Keratinocyte (primary cell): ENCODE measurements at regions not wholly inside any gene's neighbourhood (a gene's known extent, or its start where the extent isn't known, plus 50 kb on each side); places are given as distances from the start of the nearest gene placed in this dataset.

Experiments used
- DNase-seq: peaks from one replicate; pipeline ENCODE4 v3.0.0-alpha.2; 2011; ENCODE audit warnings: low read depth, missing footprints, low spot score
- FAIRE-seq: peaks from 2 replicates; lab custom pipeline; 2011; peaks lifted over from hg19 to GRCh38; lab: Jason Lieb, UNC
- H2AFZ ChIP-seq: 2 replicates; pipeline ENCODE4 v1.6.0; 2012; ENCODE audit warnings: low read length, control low read depth, inconsistent platforms; ENCODE audit not compliant: control insufficient read depth
- H3K27ac ChIP-seq: 2 replicates; pipeline ENCODE4 v1.5.1; 2011; ENCODE audit warnings: low read length; ENCODE audit not compliant: control insufficient read depth, insufficient read depth
- H3K27me3 ChIP-seq: 3 replicates; pipeline ENCODE4 v1.6.0; 2011; ENCODE audit warnings: low read length; ENCODE audit not compliant: control insufficient read depth, insufficient read depth; ENCODE audit errors: extremely low read depth
- H3K36me3 ChIP-seq, 2 experiments: 2 replicates in 1 of 2; 3 replicates in 1 of 2; pipeline ENCODE4 v1.5.1; 2011; ENCODE audit warnings: low read length in 2 of 2, mild to moderate bottlenecking in 1 of 2; ENCODE audit not compliant: control insufficient read depth in 2 of 2, insufficient read depth in 2 of 2; ENCODE audit errors: extremely low read depth in 1 of 2
- H3K4me1 ChIP-seq: 3 replicates; pipeline ENCODE4 v1.5.1; 2011; ENCODE audit warnings: low read length; ENCODE audit not compliant: control insufficient read depth, insufficient read depth; ENCODE audit errors: extremely low read depth
- H3K4me2 ChIP-seq: 3 replicates; pipeline ENCODE4 v1.6.0; 2011; ENCODE audit warnings: low read depth, low read length; ENCODE audit not compliant: control insufficient read depth, insufficient read depth; ENCODE audit errors: extremely low read depth
- H3K4me3 ChIP-seq, 3 experiments: fragments of 200-600 bp in 1 of 3; sonication (generic) in 1 of 3; 2 replicates in 2 of 3; 3 replicates in 1 of 3; pipeline ENCODE4 v1.5.1; 2011 to 2016; ENCODE audit warnings: low read length in 3 of 3, mild to moderate bottlenecking in 3 of 3, control low read depth in 2 of 3, inconsistent platforms in 1 of 3, low read depth in 1 of 3, mixed read lengths in 1 of 3, mixed run types in 1 of 3, moderate library complexity in 1 of 3; ENCODE audit not compliant: control insufficient read depth in 2 of 3, insufficient read depth in 2 of 3; ENCODE audit errors: extremely low read depth in 1 of 3
- H3K79me2 ChIP-seq: 2 replicates; pipeline ENCODE4 v1.6.0; 2012; ENCODE audit warnings: low read length; ENCODE audit not compliant: control insufficient read depth, insufficient read depth
- H3K9ac ChIP-seq: 3 replicates; pipeline ENCODE4 v1.6.0; 2011; ENCODE audit warnings: low read length; ENCODE audit not compliant: control insufficient read depth, insufficient read depth; ENCODE audit errors: extremely low read depth
- H3K9me1 ChIP-seq: 3 replicates; pipeline ENCODE4 v1.6.0; 2011; ENCODE audit warnings: low read length; ENCODE audit not compliant: control insufficient read depth, insufficient read depth; ENCODE audit errors: extremely low read depth
- H3K9me3 ChIP-seq: 2 replicates; pipeline ENCODE4 v1.5.1; 2012; ENCODE audit warnings: low read depth, low read length; ENCODE audit not compliant: control insufficient read depth
- H4K20me1 ChIP-seq: 3 replicates; pipeline ENCODE4 v1.6.0; 2011; ENCODE audit warnings: low read length; ENCODE audit not compliant: control insufficient read depth, insufficient read depth; ENCODE audit errors: extremely low read depth
- CTCF ChIP-seq, 3 experiments: IDR thresholded peaks in 1 of 3; conservative IDR thresholded peaks in 1 of 3; optimal IDR thresholded peaks in 1 of 3; 2 replicates in 2 of 3; 3 replicates in 1 of 3; pipeline versions ENCODE3 to v1.5.1; 2011; ENCODE audit warnings: low read length in 3 of 3, mild to moderate bottlenecking in 3 of 3, moderate library complexity in 2 of 3, control low read depth in 1 of 3, inconsistent platforms in 1 of 3; ENCODE audit not compliant: insufficient read depth in 2 of 3; ENCODE audit errors: extremely low read depth in 1 of 3
- EZH2 ChIP-seq: IDR thresholded peaks from one replicate; pipeline ENCODE4 v1.6.1; 2012; ENCODE audit warnings: inconsistent platforms, mild to moderate bottlenecking, low read length, moderate library complexity
- dilution Hi-C: fragments of 300-500 bp; cut with MboI; formaldehyde crosslinking; loops from one replicate; pipeline ENCODE4 v1.7.0; 2020; ENCODE audit warnings: low sequenced_read_pairs; ENCODE audit not compliant: extremely low pct_ligation_motif_present

GRCh38 chr11:34564406-34564805 lies 50.8 kb upstream of the ELF5 start:
- Histone ChIP-seq H2AFZ (no peak overlapping the region), H3K36me3 (no peaks in the 10 kb centered on the region), H3K9ac (no peak overlapping the region), H3K4me2 (peak overlapping the region; percentile 42), H4K20me1 (no peaks in the 10 kb centered on the region), H3K4me1 (peaks cover 20% of the 10 kb centered on the region), H3K27me3 (no peaks in the 10 kb centered on the region), H3K4me3 (no peak overlapping the region), H3K27ac (no peak overlapping the region), H3K9me1 (no peaks in the 10 kb centered on the region), H3K9me3 (no peaks in the 10 kb centered on the region), H3K79me2 (no peaks in the 10 kb centered on the region)
- FAIRE-seq, result peak; percentile 49
- TF ChIP-seq EZH2 (no peak), CTCF (optimal IDR thresholded peaks at IDR 0.05 in 1 of 3, IDR thresholded peaks at IDR 0.05 in 1 of 3, conservative IDR thresholded peaks at IDR 0.05 in 1 of 3; ENCODE audit: extremely low read depth in 1 of 3, insufficient read depth in 2 of 3, low read length in 3 of 3) (peak in 1 of 3 experiments; percentile 2)
- DNase-seq, result no peak
- dilution Hi-C loops, result no loop called here

GRCh38 chr11:34564807-34565241 lies 51.2 kb upstream of the ELF5 start:
- H3K36me3 ChIP-seq, result no peaks in the 10 kb centered on the region
- dilution Hi-C loops, result no loop called here
- no peak overlapping the region for H2AFZ ChIP-seq
- H3K4me1 ChIP-seq, result peaks cover 20% of the 10 kb centered on the region
- H3K4me3 ChIP-seq, result no peak overlapping the region
- H3K9me1 ChIP-seq, result no peaks in the 10 kb centered on the region
- no peaks in the 10 kb centered on the region for H3K27me3 ChIP-seq
- H3K79me2 ChIP-seq, result no peaks in the 10 kb centered on the region
- DNase-seq, result no peak
- H4K20me1 ChIP-seq, result no peaks in the 10 kb centered on the region
- TF ChIP-seq EZH2 (no peak), CTCF (optimal IDR thresholded peaks at IDR 0.05 in 1 of 3, IDR thresholded peaks at IDR 0.05 in 1 of 3, conservative IDR thresholded peaks at IDR 0.05 in 1 of 3; ENCODE audit: extremely low read depth in 1 of 3, insufficient read depth in 2 of 3, low read length in 3 of 3) (peak in 1 of 3 experiments; percentile 1)
- no peak for FAIRE-seq
- no peaks in the 10 kb centered on the region for H3K9me3 ChIP-seq
- no peak overlapping the region for H3K27ac ChIP-seq
- peak overlapping the region; percentile 42 for H3K4me2 ChIP-seq
- no peak overlapping the region for H3K9ac ChIP-seq
